ENCODE measurements at regions not wholly inside any gene's neighbourhood (a gene's known extent, or its start where the extent isn't known, plus 50 kb on each side); places are given as distances from the start of the nearest gene placed in this dataset.

- Histone ChIP-seq H3K36me3 (no peaks in the 10 kb centered on the region), H3K9me3 (replicated peaks) (no peaks in the 10 kb centered on the region), H3K27me3 (replicated peaks) (no peaks in the 10 kb centered on the region), H3K4me1 (replicated peaks) (peaks cover 15% of the 10 kb centered on the region), H3K27ac (no peak overlapping the region), H3K4me3 (no peak overlapping the region)
- peak in 1 of 2 experiments; percentile 40 for DNase-seq (ENCODE audit: low read depth in 1 of 2, low spot score in 2 of 2)
These were observed 111.7 kb upstream of the GPC1 start for GRCh38 chr2:240323601-240324291.

- no peaks in the 10 kb centered on the region for H3K36me3 ChIP-seq
- no peaks in the 10 kb centered on the region for H3K27me3 ChIP-seq (replicated peaks)
- H3K4me1 ChIP-seq (replicated peaks), result peaks cover 14% of the 10 kb centered on the region
- no peaks in the 10 kb centered on the region for H3K9me3 ChIP-seq (replicated peaks)
- H3K4me3 ChIP-seq, result no peak overlapping the region
- DNase-seq (ENCODE audit: low read depth in 1 of 2, low spot score in 2 of 2), result peak in 1 of 2 experiments; percentile 37
- H3K27ac ChIP-seq, result no peak overlapping the region
These were observed 111.0 kb upstream of the GPC1 start for GRCh38 chr2:240324312-240325015.

- no peak overlapping the region for H3K4me3 ChIP-seq
- H3K27ac ChIP-seq, result no peak overlapping the region
- H3K36me3 ChIP-seq, result no peaks in the 10 kb centered on the region
- H3K27me3 ChIP-seq (replicated peaks), result no peaks in the 10 kb centered on the region
- H3K9me3 ChIP-seq (replicated peaks), result no peaks in the 10 kb centered on the region
- DNase-seq (ENCODE audit: low read depth in 1 of 2, low spot score in 2 of 2), result peak in 1 of 2 experiments; percentile 47
- peaks cover 6% of the 10 kb centered on the region for H3K4me1 ChIP-seq (replicated peaks)
These were observed 110.2 kb upstream of the GPC1 start for GRCh38 chr2:240325016-240326007.

GRCh38 chr2:240326246-240326645 is 109.2 kb upstream of the GPC1 start:
- no peak overlapping the region for H3K27ac ChIP-seq
- H3K9me3 ChIP-seq (replicated peaks), result no peaks in the 10 kb centered on the region
- H3K36me3 ChIP-seq, result no peaks in the 10 kb centered on the region
- H3K4me1 ChIP-seq (replicated peaks), result no peaks in the 10 kb centered on the region
- no peak overlapping the region for H3K4me3 ChIP-seq
- no peaks in the 10 kb centered on the region for H3K27me3 ChIP-seq (replicated peaks)
- peak in 1 of 2 experiments; percentile 16 for DNase-seq (ENCODE audit: low read depth in 1 of 2, low spot score in 2 of 2)

GRCh38 chr2:240326886-240327285 is 108.6 kb upstream of the GPC1 start:
- H3K36me3 ChIP-seq, result no peaks in the 10 kb centered on the region
- no peaks in the 10 kb centered on the region for H3K4me1 ChIP-seq (replicated peaks)
- DNase-seq (ENCODE audit: low read depth in 1 of 2, low spot score in 2 of 2), result peak in 1 of 2 experiments; percentile 12
- 0 out of 2 replicates have a peak, but pooled peaks cover 5% of the 10 kb centered on the region for H3K27me3 ChIP-seq (replicated peaks)
- no peaks in the 10 kb centered on the region for H3K9me3 ChIP-seq (replicated peaks)
- no peak overlapping the region for H3K4me3 ChIP-seq
- H3K27ac ChIP-seq, result no peak overlapping the region

- 0 out of 2 replicates have a peak, but pooled peaks cover 5% of the 10 kb centered on the region for H3K27me3 ChIP-seq (replicated peaks)
- no peaks in the 10 kb centered on the region for H3K4me1 ChIP-seq (replicated peaks)
- no peak overlapping the region for H3K27ac ChIP-seq
- H3K4me3 ChIP-seq, result no peak overlapping the region
- H3K9me3 ChIP-seq (replicated peaks), result no peaks in the 10 kb centered on the region
- DNase-seq (ENCODE audit: low read depth in 1 of 2, low spot score in 2 of 2), result no peak
- H3K36me3 ChIP-seq, result no peaks in the 10 kb centered on the region
These were observed 107.9 kb upstream of the GPC1 start for GRCh38 chr2:240327566-240327965.

- no peak overlapping the region for H3K27ac ChIP-seq
- H3K4me1 ChIP-seq (replicated peaks), result no peaks in the 10 kb centered on the region
- H3K9me3 ChIP-seq (replicated peaks), result no peaks in the 10 kb centered on the region
- H3K36me3 ChIP-seq, result no peaks in the 10 kb centered on the region
- no peak overlapping the region for H3K4me3 ChIP-seq
- H3K27me3 ChIP-seq (replicated peaks), result 0 out of 2 replicates have a peak, but pooled peaks cover 5% of the 10 kb centered on the region
- DNase-seq (ENCODE audit: low read depth in 1 of 2, low spot score in 2 of 2), result no peak
These were observed 106.9 kb upstream of the GPC1 start for GRCh38 chr2:240328526-240328925.

GRCh38 chr2:240329116-240329665 is 106.3 kb upstream of the GPC1 start:
- Histone ChIP-seq H3K9me3 (replicated peaks) (no peaks in the 10 kb centered on the region), H3K27me3 (replicated peaks) (peaks cover 5% of the 10 kb centered on the region; the same call in 1 of the 2 replicates), H3K4me3 (no peak overlapping the region), H3K36me3 (no peaks in the 10 kb centered on the region), H3K4me1 (replicated peaks) (no peaks in the 10 kb centered on the region), H3K27ac (no peak overlapping the region)
- no peak for DNase-seq (ENCODE audit: low read depth in 1 of 2, low spot score in 2 of 2)

- no peaks in the 10 kb centered on the region for H3K36me3 ChIP-seq
- DNase-seq (ENCODE audit: low read depth in 1 of 2, low spot score in 2 of 2), result peak in 1 of 2 experiments; percentile 28
These were observed 105.7 kb upstream of the GPC1 start for GRCh38 chr2:240329778-240330177.

GRCh38 chr2:240333985-240334384 is 101.5 kb upstream of the GPC1 start:
- Histone ChIP-seq H3K4me1 (replicated peaks) (no peaks in the 10 kb centered on the region), H3K27ac (no peak overlapping the region), H3K9me3 (replicated peaks) (no peaks in the 10 kb centered on the region; the same call in 1 of the 2 replicates), H3K36me3 (no peaks in the 10 kb centered on the region), H3K4me3 (no peak overlapping the region), H3K27me3 (replicated peaks) (peaks cover 9% of the 10 kb centered on the region; the same call in 1 of the 2 replicates)
- peak in 1 of 2 experiments; percentile 7 for DNase-seq (ENCODE audit: low read depth in 1 of 2, low spot score in 2 of 2)

More at GRCh38 chr2:240329778-240330177, 105.7 kb upstream of the GPC1 start:
- no peaks in the 10 kb centered on the region for H3K4me1 ChIP-seq (replicated peaks)
- H3K9me3 ChIP-seq (replicated peaks), result no peaks in the 10 kb centered on the region
- peaks cover 5% of the 10 kb centered on the region; the same call in 1 of the 2 replicates for H3K27me3 ChIP-seq (replicated peaks)
- no peak overlapping the region for H3K4me3 ChIP-seq
- H3K27ac ChIP-seq, result no peak overlapping the region

GRCh38 chr2:240335061-240335460 is 100.4 kb upstream of the GPC1 start:
- no peak for DNase-seq (ENCODE audit: low read depth in 1 of 2, low spot score in 2 of 2)
- H3K4me1 ChIP-seq (replicated peaks), result no peaks in the 10 kb centered on the region
- H3K27me3 ChIP-seq (replicated peaks), result peaks cover 9% of the 10 kb centered on the region; the same call in 1 of the 2 replicates
- no peak overlapping the region for H3K4me3 ChIP-seq
- H3K27ac ChIP-seq, result no peak overlapping the region
- no peaks in the 10 kb centered on the region; the same call in 1 of the 2 replicates for H3K9me3 ChIP-seq (replicated peaks)
- H3K36me3 ChIP-seq, result no peaks in the 10 kb centered on the region

- Histone ChIP-seq H3K27ac (no peak overlapping the region), H3K27me3 (replicated peaks) (peaks cover 5% of the 10 kb centered on the region; the same call in 1 of the 2 replicates)
These were observed 98.5 kb upstream of the GPC1 start for GRCh38 chr2:240336820-240337427.

More at GRCh38 chr2:240336820-240337427, 98.5 kb upstream of the GPC1 start:
- Histone ChIP-seq H3K4me1 (replicated peaks) (no peaks in the 10 kb centered on the region), H3K9me3 (replicated peaks) (no peaks in the 10 kb centered on the region; the same call in 1 of the 2 replicates), H3K36me3 (no peaks in the 10 kb centered on the region), H3K4me3 (no peak overlapping the region)
- peak in 1 of 2 experiments; percentile 25 for DNase-seq (ENCODE audit: low read depth in 1 of 2, low spot score in 2 of 2)

Measured in SJSA1 (cell line).